ENCODE measurements at regions not wholly inside any gene's neighbourhood (a gene's known extent, or its start where the extent isn't known, plus 50 kb on each side); places are given as distances from the start of the nearest gene placed in this dataset.

DNA sequence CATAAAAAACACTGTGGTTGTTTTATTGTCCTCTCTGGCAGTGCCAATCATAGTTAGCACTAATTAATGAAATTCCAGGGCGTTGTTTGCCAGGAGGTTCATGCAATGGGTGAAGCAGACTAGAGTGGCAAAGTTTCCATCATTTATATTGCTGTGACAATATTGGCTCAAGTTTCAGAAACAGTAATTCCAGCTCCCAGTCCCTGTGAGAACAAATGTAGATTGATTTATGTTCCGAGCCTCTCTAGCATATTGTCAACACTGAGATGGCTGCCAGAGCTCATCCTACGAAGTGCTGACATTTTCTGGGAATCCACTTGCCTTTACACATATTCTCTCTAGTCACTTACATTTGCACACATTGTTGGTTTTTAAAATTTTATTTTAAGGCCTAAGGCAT, 440.0 kb upstream of the IGFBP7 start:
- no peak overlapping the region for H3K4me3 ChIP-seq (ENCODE audit: low read depth, low read length)
- DNase-seq (ENCODE audit: low read depth, low spot score) = no peak
- in situ Hi-C loops (cut with HindIII; ENCODE audit: low sequenced_read_pairs) = no loop called here
- TF ChIP-seq, protein P1, sequence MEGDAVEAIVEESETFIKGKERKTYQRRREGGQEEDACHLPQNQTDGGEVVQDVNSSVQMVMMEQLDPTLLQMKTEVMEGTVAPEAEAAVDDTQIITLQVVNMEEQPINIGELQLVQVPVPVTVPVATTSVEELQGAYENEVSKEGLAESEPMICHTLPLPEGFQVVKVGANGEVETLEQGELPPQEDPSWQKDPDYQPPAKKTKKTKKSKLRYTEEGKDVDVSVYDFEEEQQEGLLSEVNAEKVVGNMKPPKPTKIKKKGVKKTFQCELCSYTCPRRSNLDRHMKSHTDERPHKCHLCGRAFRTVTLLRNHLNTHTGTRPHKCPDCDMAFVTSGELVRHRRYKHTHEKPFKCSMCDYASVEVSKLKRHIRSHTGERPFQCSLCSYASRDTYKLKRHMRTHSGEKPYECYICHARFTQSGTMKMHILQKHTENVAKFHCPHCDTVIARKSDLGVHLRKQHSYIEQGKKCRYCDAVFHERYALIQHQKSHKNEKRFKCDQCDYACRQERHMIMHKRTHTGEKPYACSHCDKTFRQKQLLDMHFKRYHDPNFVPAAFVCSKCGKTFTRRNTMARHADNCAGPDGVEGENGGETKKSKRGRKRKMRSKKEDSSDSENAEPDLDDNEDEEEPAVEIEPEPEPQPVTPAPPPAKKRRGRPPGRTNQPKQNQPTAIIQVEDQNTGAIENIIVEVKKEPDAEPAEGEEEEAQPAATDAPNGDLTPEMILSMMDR (IDR thresholded peaks at IDR 0.05; ENCODE audit: low read depth, low read length) = no peak

DNA sequence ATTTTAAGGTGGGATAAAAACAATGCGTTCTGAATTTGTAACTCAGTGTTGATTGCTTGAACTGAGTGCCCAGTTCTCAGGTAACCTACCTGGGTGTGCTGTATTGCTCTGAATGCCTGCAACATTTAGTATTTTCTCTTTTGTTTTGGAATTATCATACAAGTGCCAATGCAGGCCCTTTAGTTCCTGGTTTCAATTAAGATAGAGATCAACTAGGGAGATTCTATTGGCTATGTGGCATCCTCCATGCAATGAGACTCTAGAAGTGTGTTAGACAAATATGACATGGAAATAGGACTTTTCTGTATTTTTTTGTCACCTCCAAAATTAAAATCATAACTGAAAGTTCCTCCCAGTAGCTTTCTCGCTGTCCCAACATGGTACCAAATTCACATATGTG, 438.7 kb upstream of the IGFBP7 start:
- no peak for DNase-seq (ENCODE audit: low read depth, low spot score)
- TF ChIP-seq, protein P1 (IDR thresholded peaks at IDR 0.05; ENCODE audit: low read depth, low read length) = no peak
- no peak overlapping the region for H3K4me3 ChIP-seq (ENCODE audit: low read depth, low read length)
- in situ Hi-C loops (cut with HindIII; ENCODE audit: low sequenced_read_pairs) = no loop called here

DNA sequence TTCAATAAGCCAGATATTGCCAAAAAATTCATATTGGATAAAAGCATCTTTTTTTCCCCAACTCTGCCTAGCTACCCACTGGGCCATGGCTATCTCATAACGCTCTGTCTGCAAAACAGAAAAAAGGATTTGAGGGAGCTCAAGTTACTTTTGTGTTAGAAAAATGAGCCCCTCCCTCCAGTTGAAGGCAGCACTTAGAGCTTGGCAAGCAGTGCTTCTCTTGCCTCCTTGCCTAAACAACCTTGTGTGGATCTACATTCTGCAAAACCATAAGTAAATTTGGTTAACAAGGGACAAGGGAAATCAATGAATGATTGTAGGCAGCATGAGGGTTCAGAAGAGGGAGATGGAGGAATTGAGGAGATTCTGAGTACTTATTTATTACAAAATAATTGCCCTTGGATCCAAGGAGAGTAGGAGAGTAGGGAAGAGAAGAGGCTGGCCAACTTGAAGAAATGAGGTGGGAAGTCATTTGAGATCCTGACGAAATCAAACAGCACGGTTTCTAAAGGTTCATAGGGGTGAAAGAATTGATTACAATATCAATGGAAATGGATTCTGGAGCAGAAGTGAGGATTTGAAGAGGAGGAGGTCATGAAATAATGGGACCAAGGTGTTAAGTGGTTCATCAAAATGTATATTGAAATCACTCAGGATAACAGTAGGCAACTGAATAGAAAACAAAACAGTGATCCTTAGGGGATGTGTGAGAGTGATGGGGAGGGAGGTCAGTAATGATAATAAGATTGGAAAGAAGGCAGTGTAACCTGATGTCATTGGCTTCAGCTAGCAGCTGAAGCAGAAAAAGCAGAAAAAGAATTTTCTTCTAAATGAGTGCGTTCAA, 434.8 kb upstream of the IGFBP7 start:
- TF ChIP-seq, protein P1 (IDR thresholded peaks at IDR 0.05; ENCODE audit: low read depth, low read length) = no peak
- H3K4me3 ChIP-seq (ENCODE audit: low read depth, low read length) = no peak overlapping the region
- in situ Hi-C loops (cut with HindIII; ENCODE audit: low sequenced_read_pairs) = no loop called here
- no peak for DNase-seq (ENCODE audit: low read depth, low spot score)

DNA sequence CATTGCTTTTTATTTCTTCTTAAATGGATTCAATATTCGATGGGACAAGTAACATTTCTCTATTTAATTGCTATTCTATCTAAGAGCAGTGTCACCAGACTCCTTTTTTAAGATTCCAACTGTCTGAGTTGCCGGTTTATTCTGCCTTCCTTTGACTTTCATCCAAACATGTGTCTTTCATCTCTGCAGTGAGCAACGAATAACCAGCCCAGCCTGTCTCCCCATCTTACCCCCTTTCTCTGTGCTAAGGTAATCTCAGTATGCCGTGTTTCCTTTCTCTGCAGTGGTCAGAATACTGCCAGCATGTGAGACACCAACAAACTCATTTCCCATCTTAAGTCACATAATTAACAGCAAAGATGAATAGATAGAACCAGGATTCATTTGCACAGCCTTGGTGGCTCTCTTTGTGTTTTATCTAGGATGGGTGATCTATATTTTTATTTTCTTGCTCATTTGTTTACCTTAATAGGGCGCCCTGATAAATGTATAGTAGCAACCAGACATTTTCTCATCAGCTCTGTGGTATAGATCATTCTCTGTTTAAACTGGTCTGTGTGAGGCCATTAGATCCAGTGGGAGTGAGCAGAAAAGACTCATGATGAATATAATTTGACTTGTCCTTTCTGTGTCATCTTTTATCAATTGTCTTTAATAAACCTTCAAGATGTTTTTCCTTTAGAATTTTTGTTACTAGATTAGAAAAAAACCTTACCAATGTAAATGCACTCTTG, 394.8 kb upstream of the IGFBP7 start:
- DNase-seq (ENCODE audit: low read depth, low spot score) = no peak
- in situ Hi-C loops (cut with HindIII; ENCODE audit: low sequenced_read_pairs) = no loop called here
- no peak overlapping the region for H3K4me3 ChIP-seq (ENCODE audit: low read depth, low read length)
- TF ChIP-seq, protein P1 (IDR thresholded peaks at IDR 0.05; ENCODE audit: low read depth, low read length) = no peak

DNA sequence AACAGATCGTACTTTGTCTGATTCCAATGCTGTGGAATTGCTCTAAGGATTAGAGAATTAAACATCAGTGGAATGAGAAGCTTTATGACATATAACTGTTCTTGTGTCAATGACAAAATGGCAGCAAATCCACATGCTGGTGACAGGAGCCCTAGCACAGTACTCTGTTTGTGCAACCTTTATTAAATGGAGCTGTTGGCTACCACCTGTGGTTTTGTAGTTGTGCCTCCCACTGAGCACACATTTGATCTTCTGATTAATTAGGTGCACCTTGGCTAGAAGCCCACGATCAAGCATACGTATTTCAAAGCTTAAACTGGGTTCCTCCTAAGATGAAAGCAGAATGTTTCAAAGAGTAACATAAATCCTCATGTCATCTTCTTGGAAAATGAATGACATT, 394.0 kb upstream of the IGFBP7 start:
- no peak for DNase-seq (ENCODE audit: low read depth, low spot score)
- TF ChIP-seq, protein P1 (IDR thresholded peaks at IDR 0.05; ENCODE audit: low read depth, low read length) = no peak
- no peak overlapping the region for H3K4me3 ChIP-seq (ENCODE audit: low read depth, low read length)
- in situ Hi-C loops (cut with HindIII; ENCODE audit: low sequenced_read_pairs) = no loop called here

DNA sequence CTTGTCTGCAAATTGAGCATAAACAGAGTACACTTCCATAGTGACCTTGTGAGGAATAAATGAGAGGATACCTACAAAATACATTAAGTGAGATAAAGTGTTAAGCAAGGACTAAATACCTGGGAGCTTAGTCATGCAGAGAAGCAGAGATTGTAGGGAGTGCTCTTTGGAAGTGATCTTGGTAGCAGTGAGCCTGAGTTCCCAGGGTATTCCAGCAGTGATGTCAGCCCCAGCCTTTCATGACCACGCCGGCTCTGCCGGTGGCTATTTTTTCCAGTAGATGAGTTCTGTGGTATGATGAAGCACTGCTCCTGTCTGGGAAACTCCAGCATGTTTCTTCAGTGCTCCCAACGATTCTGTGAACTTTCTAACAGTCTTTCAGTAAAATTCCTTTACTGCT, 391.5 kb upstream of the IGFBP7 start:
- TF ChIP-seq, protein P1 (IDR thresholded peaks at IDR 0.05; ENCODE audit: low read depth, low read length) = no peak
- DNase-seq (ENCODE audit: low read depth, low spot score) = peak; percentile 78
- in situ Hi-C loops (cut with HindIII; ENCODE audit: low sequenced_read_pairs) = no loop called here
- no peak overlapping the region for H3K4me3 ChIP-seq (ENCODE audit: low read depth, low read length)
